IgD-negative memory B cell (primary cell): ENCODE measurements at regions not wholly inside any gene's neighbourhood (a gene's known extent, or its start where the extent isn't known, plus 50 kb on each side); places are given as distances from the start of the nearest gene placed in this dataset.
"Not testable (repeated sequence)": the region's sequence is repeated elsewhere in the genome, so short reads cannot be mapped to it uniquely, and the experiment has no call there.

Experiments
- H3K27ac Mint-ChIP-seq, 3 donors: one replicate each; pipeline ENCODE4 v1.8.0; 2020 to 2022; ENCODE audit warnings: mild to moderate bottlenecking in 3 of 3, mixed read lengths in 3 of 3, moderate library complexity in 1 of 3
- H3K27me3 Mint-ChIP-seq: one replicate; pipeline ENCODE4 v1.8.0; 2021; ENCODE audit warnings: mixed read lengths
- H3K36me3 Mint-ChIP-seq: one replicate; pipeline ENCODE4 v1.8.0; 2020; ENCODE audit warnings: mild to moderate bottlenecking, mixed read lengths
- H3K4me1 Mint-ChIP-seq, 3 donors: one replicate each; pipeline ENCODE4 v1.8.0; 2020 to 2022; ENCODE audit warnings: mixed read lengths in 3 of 3, mild to moderate bottlenecking in 1 of 3
- H3K4me3 Mint-ChIP-seq, 4 donors: one replicate each; pipeline ENCODE4 v1.8.0; 2020 to 2022; ENCODE audit warnings: mild to moderate bottlenecking in 4 of 4, mixed read lengths in 4 of 4, moderate library complexity in 3 of 4
- H3K9me3 Mint-ChIP-seq, 3 donors: one replicate each; pipeline ENCODE4 v1.8.0; 2020 to 2021; ENCODE audit warnings: mixed read lengths in 3 of 3, mild to moderate bottlenecking in 1 of 3

GRCh38 chr14:19195146-19195545 lies 227.9 kb downstream of the POTEM start:
- H3K27me3 Mint-ChIP-seq, H3K4me1 Mint-ChIP-seq, H3K4me3 Mint-ChIP-seq, H3K27ac Mint-ChIP-seq, H3K36me3 Mint-ChIP-seq, H3K9me3 Mint-ChIP-seq: not testable (repeated sequence)

- H3K4me1 Mint-ChIP-seq, H3K4me3 Mint-ChIP-seq, H3K27ac Mint-ChIP-seq, H3K9me3 Mint-ChIP-seq, H3K27me3 Mint-ChIP-seq, H3K36me3 Mint-ChIP-seq: not testable (repeated sequence)
Observed at GRCh38 chr14:19197488-19198234, 230.4 kb downstream of the POTEM start.

- H3K4me1 Mint-ChIP-seq, H3K4me3 Mint-ChIP-seq, H3K36me3 Mint-ChIP-seq, H3K27me3 Mint-ChIP-seq, H3K9me3 Mint-ChIP-seq, H3K27ac Mint-ChIP-seq: not testable (repeated sequence)
Observed at GRCh38 chr14:19198341-19198740, 231.1 kb downstream of the POTEM start.

GRCh38 chr14:19201394-19202052 lies 232.6 kb downstream of the POTEG start:
- H3K36me3 Mint-ChIP-seq, H3K4me3 Mint-ChIP-seq, H3K27me3 Mint-ChIP-seq, H3K4me1 Mint-ChIP-seq, H3K27ac Mint-ChIP-seq, H3K9me3 Mint-ChIP-seq: not testable (repeated sequence)

- H3K27me3 Mint-ChIP-seq, H3K27ac Mint-ChIP-seq, H3K4me1 Mint-ChIP-seq, H3K36me3 Mint-ChIP-seq, H3K9me3 Mint-ChIP-seq, H3K4me3 Mint-ChIP-seq: not testable (repeated sequence)
Observed at GRCh38 chr14:19202053-19202442, 232.1 kb downstream of the POTEG start.

GRCh38 chr14:19203250-19203972 lies 230.7 kb downstream of the POTEG start:
- not testable (repeated sequence) for H3K27ac Mint-ChIP-seq, H3K27me3 Mint-ChIP-seq, H3K4me1 Mint-ChIP-seq, H3K9me3 Mint-ChIP-seq, H3K4me3 Mint-ChIP-seq, H3K36me3 Mint-ChIP-seq

- H3K9me3 Mint-ChIP-seq, H3K27ac Mint-ChIP-seq, H3K36me3 Mint-ChIP-seq, H3K27me3 Mint-ChIP-seq, H3K4me1 Mint-ChIP-seq: not testable (repeated sequence)
- H3K4me3 Mint-ChIP-seq: peak overlapping the region in 1 of 4 donors; percentile 9
Observed at GRCh38 chr14:19204827-19205226, 229.3 kb downstream of the POTEG start.

GRCh38 chr14:19216480-19216879 lies 217.7 kb downstream of the POTEG start:
- not testable (repeated sequence) for H3K27ac Mint-ChIP-seq, H3K27me3 Mint-ChIP-seq, H3K9me3 Mint-ChIP-seq, H3K36me3 Mint-ChIP-seq, H3K4me1 Mint-ChIP-seq, H3K4me3 Mint-ChIP-seq

GRCh38 chr14:19219423-19219822 lies 214.7 kb downstream of the POTEG start:
- not testable (repeated sequence) for H3K36me3 Mint-ChIP-seq, H3K4me3 Mint-ChIP-seq, H3K9me3 Mint-ChIP-seq, H3K27ac Mint-ChIP-seq, H3K27me3 Mint-ChIP-seq, H3K4me1 Mint-ChIP-seq

- H3K36me3 Mint-ChIP-seq, H3K27ac Mint-ChIP-seq, H3K27me3 Mint-ChIP-seq, H3K9me3 Mint-ChIP-seq, H3K4me1 Mint-ChIP-seq, H3K4me3 Mint-ChIP-seq: not testable (repeated sequence)
Observed at GRCh38 chr14:19231421-19231820, 202.7 kb downstream of the POTEG start.

GRCh38 chr14:19234059-19234458 lies 200.1 kb downstream of the POTEG start:
- H3K9me3 Mint-ChIP-seq, H3K27ac Mint-ChIP-seq, H3K27me3 Mint-ChIP-seq, H3K36me3 Mint-ChIP-seq, H3K4me3 Mint-ChIP-seq, H3K4me1 Mint-ChIP-seq: not testable (repeated sequence)

GRCh38 chr14:19237656-19238055 lies 196.5 kb downstream of the POTEG start:
- H3K9me3 Mint-ChIP-seq, H3K36me3 Mint-ChIP-seq, H3K4me3 Mint-ChIP-seq, H3K4me1 Mint-ChIP-seq, H3K27me3 Mint-ChIP-seq, H3K27ac Mint-ChIP-seq: not testable (repeated sequence)

- not testable (repeated sequence) for H3K4me3 Mint-ChIP-seq, H3K36me3 Mint-ChIP-seq, H3K27me3 Mint-ChIP-seq, H3K4me1 Mint-ChIP-seq, H3K9me3 Mint-ChIP-seq, H3K27ac Mint-ChIP-seq
Observed at GRCh38 chr14:19238584-19238983, 195.6 kb downstream of the POTEG start.

GRCh38 chr14:19239981-19240380 lies 194.2 kb downstream of the POTEG start:
- H3K27me3 Mint-ChIP-seq, H3K4me1 Mint-ChIP-seq, H3K4me3 Mint-ChIP-seq, H3K27ac Mint-ChIP-seq, H3K36me3 Mint-ChIP-seq, H3K9me3 Mint-ChIP-seq: not testable (repeated sequence)

GRCh38 chr14:19240387-19240786 lies 193.8 kb downstream of the POTEG start:
- H3K36me3 Mint-ChIP-seq, H3K27ac Mint-ChIP-seq: not testable (repeated sequence)

GRCh38 chr14:19241451-19241850 lies 192.7 kb downstream of the POTEG start:
- H3K4me1 Mint-ChIP-seq, H3K36me3 Mint-ChIP-seq, H3K27me3 Mint-ChIP-seq: not testable (repeated sequence)

More at GRCh38 chr14:19240387-19240786, 193.8 kb downstream of the POTEG start:
- not testable (repeated sequence) for H3K4me3 Mint-ChIP-seq, H3K4me1 Mint-ChIP-seq, H3K9me3 Mint-ChIP-seq, H3K27me3 Mint-ChIP-seq

More at GRCh38 chr14:19241451-19241850, 192.7 kb downstream of the POTEG start:
- not testable (repeated sequence) for H3K4me3 Mint-ChIP-seq, H3K9me3 Mint-ChIP-seq, H3K27ac Mint-ChIP-seq
